IPS-18c (cell line): ENCODE measurements at regions not wholly inside any gene's neighbourhood (a gene's known extent, or its start where the extent isn't known, plus 50 kb on each side); places are given as distances from the start of the nearest gene placed in this dataset.

ENCODE experiments used
- H3K4me3 ChIP-seq: 2 replicates; pipeline ENCODE4 v1.7.0; 2013; ENCODE audit warnings: low read depth, mild to moderate bottlenecking, low read length, moderate library complexity; ENCODE audit not compliant: insufficient read depth
- H3K9me3 ChIP-seq: one replicate; pipeline ENCODE4 v1.6.1; 2013; ENCODE audit warnings: mild to moderate bottlenecking, low read length, moderate library complexity; ENCODE audit not compliant: control insufficient read depth, insufficient read depth

DNA sequence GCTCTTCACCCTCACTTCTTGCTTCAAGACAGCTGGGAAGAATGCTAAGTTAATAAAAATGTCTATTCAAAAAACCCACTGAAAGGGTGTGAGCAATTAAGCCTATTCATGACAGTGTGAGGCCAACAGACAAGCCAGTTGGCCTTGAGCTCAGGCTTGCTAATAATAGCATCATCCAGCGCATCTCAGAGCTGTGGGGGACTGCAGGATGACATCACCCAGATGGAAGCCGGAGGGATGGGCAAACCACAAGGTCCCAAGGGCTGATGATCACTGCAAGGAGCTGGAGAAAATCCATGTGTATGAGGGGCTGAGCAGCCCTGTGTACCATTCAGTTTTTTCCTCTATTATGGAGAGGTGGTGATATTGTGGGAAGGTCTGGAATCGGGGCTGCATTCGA lies 770.4 kb downstream of the TNS3 start:
- no peaks in the 10 kb centered on the region for H3K9me3 ChIP-seq
- H3K4me3 ChIP-seq = no peak overlapping the region

DNA sequence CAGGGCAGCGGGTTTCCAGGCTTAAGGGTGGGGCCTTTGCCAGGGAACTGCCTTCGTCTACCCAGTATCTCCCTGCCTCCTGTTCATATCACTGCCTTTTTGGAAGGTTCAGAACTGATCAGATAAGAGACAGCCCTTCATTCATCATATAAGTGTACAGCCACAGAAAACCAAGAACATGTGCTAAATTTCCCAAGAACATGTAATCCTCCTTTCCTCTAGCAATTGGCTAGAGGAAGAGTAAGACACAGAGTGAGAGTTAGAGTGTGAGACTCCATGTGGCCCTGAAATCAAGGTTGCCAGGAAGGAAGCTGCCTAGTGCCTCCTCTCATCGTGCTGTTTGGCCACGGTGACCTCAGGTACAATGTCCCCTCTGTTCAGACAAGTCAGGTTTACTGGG lies 770.9 kb downstream of the TNS3 start:
- H3K4me3 ChIP-seq = no peak overlapping the region
- H3K9me3 ChIP-seq = no peaks in the 10 kb centered on the region

DNA sequence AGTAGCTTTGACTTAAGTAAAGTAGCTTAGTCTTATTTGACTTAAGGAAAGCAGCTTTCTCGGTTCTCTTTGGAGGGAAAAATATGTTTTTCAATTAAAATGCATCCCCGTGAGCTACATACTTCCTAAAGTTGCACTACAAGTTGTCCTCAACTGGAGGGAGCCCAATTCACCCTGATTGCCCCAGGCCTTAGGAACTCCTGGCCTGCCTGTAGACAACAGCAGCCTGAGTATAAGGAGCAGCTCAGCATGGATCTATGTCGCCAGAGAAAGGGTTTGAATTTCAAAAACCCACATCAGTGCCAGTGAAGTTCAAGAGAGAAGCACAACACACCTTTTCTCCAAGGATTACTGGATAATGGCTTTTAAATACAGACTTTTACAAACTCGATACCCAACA lies 772.0 kb downstream of the TNS3 start:
- no peaks in the 10 kb centered on the region for H3K9me3 ChIP-seq
- H3K4me3 ChIP-seq = no peak overlapping the region

DNA sequence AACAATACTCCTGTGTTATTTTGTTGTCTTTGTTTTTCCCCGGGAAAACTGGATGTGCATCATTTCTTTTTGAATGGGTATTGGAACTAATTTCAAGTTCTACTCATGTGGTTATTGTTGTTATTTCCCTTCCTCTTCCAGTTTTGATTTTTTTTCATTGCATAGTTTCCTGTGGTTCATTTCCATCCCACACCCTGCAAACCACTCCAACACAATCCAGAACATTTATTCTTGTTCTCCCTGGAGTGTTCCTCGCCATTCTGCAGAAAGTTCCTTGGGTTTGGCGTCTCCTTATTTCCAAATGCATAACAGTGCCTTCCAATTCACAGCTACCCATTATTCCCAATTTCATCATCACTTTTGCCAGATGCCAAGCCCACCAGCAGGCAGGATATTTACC lies 775.1 kb downstream of the TNS3 start:
- H3K9me3 ChIP-seq = no peaks in the 10 kb centered on the region
- H3K4me3 ChIP-seq = no peak overlapping the region

DNA sequence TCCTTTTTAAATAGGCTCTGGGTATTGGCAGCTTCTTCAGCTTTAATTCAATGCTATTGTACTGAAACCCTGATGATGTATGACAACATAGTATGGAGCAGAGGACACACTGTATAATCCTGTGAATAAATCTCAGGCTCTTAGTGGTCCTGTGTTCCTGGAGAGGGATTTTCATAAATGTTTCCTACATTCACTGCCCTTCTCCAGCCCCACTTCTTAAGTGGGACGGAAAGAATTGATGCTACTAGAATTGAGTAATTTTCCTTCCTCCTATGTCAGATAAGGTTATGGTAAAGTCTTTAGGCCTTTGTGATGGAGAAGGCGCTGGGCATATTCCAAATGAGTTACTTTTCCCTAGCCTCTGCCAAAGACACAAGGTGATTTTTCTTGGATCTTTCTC lies 779.4 kb downstream of the TNS3 start:
- H3K4me3 ChIP-seq = no peak overlapping the region
- H3K9me3 ChIP-seq = no peaks in the 10 kb centered on the region

DNA sequence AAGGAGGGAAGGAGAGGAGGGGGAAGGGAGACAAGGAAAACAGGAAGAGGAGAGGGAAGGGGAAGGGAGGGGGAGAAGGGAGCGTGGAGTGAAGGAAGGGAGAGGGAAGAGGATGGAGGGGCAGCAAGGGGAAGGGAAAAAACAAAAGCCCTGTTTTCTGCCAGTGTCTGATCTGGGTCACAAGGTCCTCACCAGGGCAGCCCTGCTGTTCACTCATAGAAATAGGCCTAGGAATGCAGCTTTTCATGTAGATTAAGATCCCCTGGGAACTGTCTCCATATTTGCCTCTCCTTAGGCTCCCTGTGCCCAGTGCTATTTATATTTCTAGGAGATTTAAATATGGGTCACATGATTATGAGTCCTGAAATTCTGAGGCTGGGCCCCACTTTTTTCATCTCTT lies 790.7 kb downstream of the TNS3 start:
- no peaks in the 10 kb centered on the region for H3K9me3 ChIP-seq
- no peak overlapping the region for H3K4me3 ChIP-seq

DNA sequence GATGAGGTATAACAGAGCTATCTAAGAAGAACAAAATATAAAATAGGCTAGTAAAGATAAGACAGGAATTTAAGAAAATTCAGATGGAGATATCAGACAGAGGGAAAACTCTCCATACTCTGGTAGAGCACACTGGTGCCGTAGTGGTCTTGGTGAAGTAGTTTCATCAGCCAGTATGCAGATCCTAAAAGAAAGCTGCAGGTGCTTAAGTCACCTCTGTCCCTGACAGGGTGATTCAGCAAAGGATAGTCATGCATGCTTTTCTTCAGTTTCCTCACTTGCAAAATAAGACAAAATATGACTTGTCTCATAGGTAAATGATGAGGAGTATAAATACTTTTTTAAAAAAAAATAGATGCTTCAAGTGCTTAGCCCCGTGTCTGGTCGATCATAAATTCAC lies 794.9 kb downstream of the TNS3 start:
- no peak overlapping the region for H3K4me3 ChIP-seq

DNA sequence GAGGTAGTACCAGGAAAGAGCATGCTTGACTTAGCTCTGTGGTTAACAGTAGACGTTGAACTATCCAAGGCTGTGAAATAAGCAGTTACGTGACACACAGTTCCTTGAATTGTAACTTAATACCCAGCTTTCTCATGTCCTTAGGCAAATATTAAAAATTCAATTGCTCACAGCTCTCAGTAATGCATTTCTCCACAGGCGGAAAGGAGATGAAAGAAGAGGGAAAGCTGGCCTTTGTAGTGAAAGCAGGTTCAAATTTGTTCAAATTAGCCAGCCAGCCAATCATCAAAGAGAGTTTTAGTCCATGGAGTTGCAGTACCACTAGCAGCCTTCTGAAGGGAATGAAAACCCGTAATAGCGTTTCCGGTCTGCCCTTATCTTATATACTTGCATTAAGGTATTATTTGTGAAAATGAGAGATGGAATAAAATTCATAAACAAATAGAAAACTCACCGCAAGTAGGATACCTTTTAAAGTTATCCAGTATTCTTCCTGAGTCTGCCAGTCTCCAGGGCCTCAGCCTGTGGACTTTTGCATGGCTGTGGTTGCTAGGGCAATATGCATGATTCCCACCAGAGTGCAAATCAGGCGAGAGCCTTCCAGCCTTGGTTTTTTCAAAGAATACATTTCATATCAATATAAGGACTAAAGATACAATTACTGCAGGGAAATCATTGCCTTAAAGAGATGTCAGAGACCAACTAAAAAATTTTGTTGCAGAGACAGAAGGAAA lies 795.5 kb downstream of the TNS3 start:
- H3K9me3 ChIP-seq = no peaks in the 10 kb centered on the region
- H3K4me3 ChIP-seq = no peak overlapping the region

More for the DNA sequence above, 794.9 kb downstream of the TNS3 start:
- no peaks in the 10 kb centered on the region for H3K9me3 ChIP-seq

DNA sequence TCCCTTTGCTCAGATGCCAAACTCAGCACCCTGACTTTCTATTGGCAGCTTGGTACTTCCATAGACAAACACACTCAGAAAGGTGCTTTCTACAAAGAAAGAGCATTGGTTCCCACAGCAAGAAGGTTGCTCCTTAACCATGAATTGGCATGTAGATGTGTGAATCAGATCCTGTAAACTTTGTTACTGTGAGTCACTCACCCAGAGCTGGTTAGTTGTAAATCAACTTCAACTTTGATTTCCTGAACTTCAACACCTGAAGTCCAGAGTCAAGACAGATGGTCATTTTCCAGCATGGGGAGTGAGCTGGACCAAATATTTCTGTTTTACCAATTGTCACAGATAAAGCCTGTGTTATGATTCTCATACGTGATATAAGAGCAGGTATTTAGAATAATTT lies 797.2 kb downstream of the TNS3 start:
- no peaks in the 10 kb centered on the region for H3K9me3 ChIP-seq
- no peak overlapping the region for H3K4me3 ChIP-seq

DNA sequence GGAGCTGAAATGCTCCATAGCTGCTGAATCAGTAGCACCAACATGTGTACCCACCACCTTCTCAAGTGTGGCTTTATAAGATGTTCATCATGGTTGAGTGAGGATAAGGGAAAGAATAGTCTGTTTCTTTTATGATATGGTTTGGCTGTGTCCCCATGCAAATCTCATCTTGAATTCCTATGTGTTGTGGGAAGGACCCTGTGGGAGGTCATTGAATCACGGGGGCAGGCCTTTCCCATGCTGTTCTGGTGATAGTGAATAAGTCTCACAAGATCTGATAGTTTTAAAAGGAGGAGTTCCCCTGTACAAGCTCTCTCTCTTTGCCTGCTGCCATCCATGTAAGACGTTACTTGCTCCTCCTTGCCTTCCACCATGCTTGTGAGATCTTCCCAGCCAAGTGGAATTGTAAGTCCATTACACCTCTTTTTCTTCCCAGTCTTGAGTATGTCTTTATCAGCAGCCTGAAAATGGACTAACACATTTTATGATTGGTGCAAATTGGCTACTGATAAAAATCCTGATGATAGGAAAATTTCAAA lies 799.9 kb downstream of the TNS3 start:
- peaks cover 2% of the 10 kb centered on the region for H3K9me3 ChIP-seq
- H3K4me3 ChIP-seq = no peak overlapping the region

DNA sequence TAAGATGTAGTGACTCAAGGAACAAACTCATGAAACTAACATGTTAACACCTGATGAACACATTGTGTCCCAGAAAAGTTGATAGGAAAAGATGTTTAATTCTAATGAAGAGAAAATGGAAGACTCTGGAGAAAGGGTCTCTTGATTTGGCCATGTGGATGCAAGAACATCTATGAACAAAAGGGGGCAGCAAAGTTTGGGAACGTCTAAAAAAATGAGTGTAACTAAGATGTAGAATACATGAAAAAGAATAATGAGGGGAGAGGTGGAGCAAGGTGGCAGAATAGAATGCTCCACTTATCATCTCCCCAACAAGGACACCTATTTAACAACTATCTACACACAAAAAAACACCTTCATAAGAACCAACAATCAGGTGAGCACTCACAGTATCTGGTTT lies 805.1 kb downstream of the TNS3 start:
- peaks cover 7% of the 10 kb centered on the region for H3K9me3 ChIP-seq
- no peak overlapping the region for H3K4me3 ChIP-seq

DNA sequence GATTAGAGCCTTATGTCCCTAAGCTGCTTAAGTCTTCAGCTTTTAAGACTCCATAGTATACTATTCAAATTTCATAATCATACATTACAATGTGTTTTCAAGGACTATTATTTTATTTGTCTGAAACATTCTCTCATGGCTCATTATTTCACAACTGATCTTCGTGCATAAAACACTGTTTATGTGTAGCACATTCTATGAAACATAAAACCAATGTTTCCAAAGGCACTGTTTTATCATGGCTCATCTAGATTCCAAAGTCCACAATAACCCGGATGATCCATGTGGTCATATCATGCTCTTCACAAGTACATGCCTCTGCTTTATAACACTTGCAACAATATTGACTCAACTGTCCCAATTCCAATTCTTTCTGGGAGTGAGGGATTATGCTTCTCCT lies 806.1 kb downstream of the TNS3 start:
- Histone ChIP-seq H3K9me3 (peaks cover 7% of the 10 kb centered on the region), H3K4me3 (no peak overlapping the region)

DNA sequence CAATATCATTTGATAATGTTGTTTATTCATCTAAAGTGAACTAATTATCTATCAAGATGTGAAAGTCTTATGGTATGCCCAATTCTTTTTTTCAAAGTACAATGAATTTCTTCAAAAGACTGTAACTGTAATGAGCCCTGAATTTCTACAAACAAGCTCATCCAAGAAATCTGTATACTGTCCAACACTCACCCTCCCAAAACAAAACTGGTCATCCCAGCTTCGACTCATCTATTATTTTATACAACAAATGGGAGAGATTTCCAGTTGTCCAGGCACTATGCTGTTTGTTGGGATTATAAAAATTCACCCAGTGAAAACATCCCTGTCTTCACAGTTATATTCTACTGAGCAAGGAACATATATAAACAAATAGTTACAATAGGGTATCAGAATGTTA lies 806.9 kb downstream of the TNS3 start:
- peaks cover 7% of the 10 kb centered on the region for H3K9me3 ChIP-seq

DNA sequence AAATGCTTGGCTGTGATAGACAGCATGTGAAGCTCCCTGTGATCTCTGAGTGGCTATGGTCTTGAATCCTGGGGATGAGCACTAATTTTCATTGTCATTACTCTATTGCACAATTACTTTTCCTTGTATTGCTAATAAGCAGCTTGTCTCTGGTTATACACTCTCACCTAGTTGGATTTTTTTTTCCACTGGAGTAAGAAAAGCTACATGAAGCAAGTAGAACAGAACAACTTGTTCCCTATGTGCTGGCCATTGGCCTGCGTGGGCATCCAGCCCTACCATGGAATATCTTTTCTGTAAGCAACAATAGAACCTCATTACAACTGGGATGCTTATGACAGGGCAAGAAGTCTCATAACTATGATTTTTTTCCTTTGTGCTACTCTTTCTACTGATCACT lies 807.4 kb downstream of the TNS3 start:
- peaks cover 7% of the 10 kb centered on the region for H3K9me3 ChIP-seq

More for the DNA sequence above, 806.9 kb downstream of the TNS3 start:
- no peak overlapping the region for H3K4me3 ChIP-seq

DNA sequence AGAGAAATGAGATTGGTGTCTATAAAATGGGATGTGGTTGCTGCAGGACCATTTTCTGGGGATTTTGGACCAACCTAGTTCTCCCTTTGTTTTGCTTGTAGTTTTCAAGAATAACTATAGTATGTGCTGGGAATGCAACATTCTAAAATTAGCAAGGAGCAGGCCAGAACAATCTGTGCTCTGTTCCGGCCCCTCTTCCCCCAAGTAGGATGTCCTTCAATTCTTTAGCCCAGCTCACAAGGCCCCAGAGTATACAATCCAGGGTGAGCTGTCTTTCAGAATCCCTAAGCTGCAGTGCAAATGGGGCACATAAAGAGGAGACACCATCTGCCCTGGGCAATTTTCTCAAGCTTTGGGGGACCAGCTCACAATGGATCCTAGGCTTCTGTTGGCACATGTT lies 809.1 kb downstream of the TNS3 start:
- no peak overlapping the region for H3K4me3 ChIP-seq
- H3K9me3 ChIP-seq = peaks cover 11% of the 10 kb centered on the region

More for the DNA sequence above, 807.4 kb downstream of the TNS3 start:
- H3K4me3 ChIP-seq = no peak overlapping the region

DNA sequence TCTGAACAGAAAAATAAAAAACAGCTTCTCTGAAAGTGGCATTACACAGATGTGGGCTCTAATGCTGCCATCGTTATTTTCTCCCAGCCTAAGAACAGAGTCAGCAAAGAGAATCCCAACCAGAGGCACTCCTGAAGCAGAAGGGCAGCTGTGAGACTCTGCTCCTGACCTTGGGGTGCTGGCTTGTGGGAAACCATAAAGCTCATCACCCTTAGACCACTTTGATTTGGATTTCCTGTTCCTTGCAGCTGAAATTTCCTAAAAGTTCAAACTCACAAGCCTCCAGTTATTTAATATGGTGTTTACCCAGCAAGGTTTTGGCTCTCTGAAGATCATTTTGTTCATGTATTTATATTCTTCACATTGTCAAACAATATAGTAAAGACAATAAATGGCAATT lies 814.8 kb downstream of the TNS3 start:
- H3K9me3 ChIP-seq = peaks cover 6% of the 10 kb centered on the region
- no peak overlapping the region for H3K4me3 ChIP-seq

DNA sequence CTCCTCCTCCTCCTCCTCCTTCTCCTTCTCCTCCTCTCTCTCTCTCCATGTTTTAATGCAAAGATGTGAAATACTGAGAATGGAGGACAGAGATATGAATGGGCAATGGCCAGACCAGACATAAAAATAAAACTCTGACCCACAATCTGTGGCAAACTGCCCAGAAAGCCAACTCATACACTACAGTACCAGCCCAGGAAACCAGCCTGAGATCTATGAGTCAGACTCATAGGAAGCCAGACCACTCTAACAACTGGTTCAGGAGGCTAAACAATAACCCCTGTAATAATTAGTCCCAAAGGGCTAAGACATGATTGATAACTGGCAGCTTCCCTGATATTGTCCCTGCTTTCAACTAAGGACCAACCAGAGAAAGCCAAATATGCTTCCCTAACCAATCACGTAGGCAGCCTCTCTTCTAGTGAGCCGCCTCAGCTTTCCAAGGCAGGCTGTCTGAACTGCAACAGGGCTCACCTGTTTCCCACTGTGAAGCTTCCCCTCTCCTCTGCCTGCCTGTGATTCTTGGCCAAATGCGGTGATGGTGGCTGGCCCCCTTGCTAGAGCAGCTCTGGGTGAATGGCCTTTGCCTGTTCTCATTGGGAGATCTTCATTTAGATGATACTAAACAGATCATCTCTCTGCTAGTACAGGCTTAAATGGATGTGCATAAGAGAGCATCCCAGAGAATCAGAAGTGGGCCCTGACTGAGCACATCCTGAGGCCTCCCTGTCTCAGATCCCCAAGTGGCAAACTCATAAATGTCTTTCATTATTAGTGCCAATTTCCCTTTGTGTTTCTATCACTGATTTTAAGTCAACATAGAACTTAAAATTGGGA lies 817.6 kb downstream of the TNS3 start:
- H3K9me3 ChIP-seq = peaks cover 4% of the 10 kb centered on the region
- no peak overlapping the region for H3K4me3 ChIP-seq

DNA sequence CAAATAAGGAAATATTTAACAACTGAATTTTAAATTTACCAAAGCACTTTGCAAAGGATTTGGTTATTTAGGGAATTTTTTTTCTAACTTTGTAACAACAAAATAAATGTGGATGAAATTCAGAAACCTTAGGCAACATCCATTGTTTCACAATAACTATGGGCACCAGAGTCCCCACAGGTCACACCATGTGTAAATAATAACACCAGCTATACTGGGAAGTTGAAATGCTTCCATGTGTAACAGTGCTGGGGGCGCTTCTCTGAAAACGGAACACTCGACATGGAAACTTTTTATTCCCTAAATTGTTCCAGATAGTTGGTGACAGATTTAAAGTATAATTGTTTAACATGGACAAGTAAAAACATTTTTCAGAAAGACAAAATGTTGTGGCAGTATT lies 818.6 kb downstream of the TNS3 start:
- no peak overlapping the region for H3K4me3 ChIP-seq
- no peaks in the 10 kb centered on the region for H3K9me3 ChIP-seq
